Islet precursor cell (in vitro differentiated cells): ENCODE measurements at regions not wholly inside any gene's neighbourhood (a gene's known extent, or its start where the extent isn't known, plus 50 kb on each side); places are given as distances from the start of the nearest gene placed in this dataset.

Experiments used
- DNase-seq: peaks from one replicate; pipeline ENCODE4 v3.0.0-alpha.2; 2018

DNA sequence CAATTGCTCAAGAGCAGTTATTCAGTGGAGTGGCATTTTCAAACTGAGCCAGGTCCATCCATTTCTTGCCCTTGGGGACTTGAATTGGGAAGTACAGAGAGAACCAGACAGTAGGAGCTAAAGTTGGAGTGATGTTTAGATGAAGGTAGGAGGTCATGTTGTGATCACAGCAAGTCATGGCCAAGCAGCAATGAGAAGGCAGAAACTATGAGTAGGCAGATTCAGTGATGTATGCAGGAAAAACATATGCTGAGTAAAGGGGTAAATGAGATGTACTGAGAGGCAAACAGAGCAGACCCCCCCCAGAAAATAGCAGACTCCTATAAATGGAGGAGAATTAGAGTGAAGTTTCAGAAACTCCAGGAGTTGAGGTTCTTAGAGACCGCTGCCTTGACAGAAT, 95.8 kb downstream of the PERP start:
- no peak for DNase-seq

GRCh38 chr6:138012682-138013081, 94.5 kb downstream of the PERP start:
- DNase-seq, result no peak

DNA sequence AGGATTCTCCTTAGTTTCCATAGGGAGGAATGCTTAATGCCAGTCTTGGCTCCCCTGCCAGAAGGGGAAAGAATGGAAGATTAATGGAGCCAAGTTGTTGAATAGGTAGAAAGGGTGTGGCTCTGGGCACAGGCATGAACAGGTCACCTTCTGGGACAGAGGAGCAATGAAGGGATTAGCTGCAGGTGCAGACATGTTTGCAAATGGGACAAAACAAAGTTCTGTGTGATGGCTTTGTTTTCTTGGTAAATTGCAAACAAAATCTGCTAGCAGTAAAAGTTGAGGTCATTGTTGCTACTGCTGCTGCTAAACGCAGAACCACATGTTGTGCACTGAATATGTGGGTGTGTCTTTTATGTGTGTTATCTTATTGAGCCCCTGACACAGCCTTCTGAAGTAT, 93.3 kb downstream of the PERP start:
- DNase-seq, result no peak

GRCh38 chr6:138017166-138017757, 90.0 kb downstream of the PERP start:
- DNase-seq, result no peak

GRCh38 chr6:138018297-138018696, 88.9 kb downstream of the PERP start:
- DNase-seq, result no peak

DNA sequence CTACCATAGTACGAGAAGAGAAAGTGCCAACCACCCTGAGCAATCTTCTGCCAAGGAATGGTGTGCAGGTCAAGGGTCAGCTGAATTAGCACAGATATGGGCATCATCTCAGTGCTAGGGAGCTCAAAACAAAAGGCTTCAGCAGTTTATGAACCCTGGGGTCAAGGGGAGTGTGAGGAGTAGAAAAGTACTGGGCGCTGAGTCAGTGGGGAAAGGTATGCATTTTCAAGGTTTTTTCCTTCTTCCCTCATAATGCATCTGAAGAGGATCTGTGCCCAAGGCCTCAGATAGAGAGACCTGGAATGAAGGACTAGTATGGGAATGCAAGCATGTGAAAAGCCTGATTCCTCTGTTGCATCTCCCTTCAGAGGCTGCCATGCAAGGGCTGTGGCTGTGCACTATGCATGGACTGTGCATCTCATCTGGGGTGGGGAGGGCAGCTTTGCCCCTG, 81.7 kb downstream of the PERP start:
- no peak for DNase-seq

DNA sequence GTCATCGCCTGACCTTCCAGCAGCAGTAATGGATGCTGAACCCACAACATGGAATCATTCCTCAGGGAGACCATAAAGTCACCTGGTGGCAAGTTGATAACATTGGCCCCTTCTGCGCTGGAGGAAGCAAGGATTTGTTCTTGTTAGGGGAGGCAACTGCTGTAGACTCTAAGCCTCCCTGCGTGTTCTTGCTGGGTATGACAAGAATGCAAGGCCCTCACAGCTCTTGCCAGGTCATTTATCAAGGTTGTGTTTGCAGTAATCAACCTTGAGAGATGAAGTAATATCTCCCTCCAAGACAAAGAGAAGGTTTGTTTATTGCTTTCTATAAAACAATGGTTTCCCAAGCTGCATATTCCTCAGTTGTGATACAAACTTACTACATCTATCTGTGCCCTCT, 80.9 kb downstream of the PERP start:
- no peak for DNase-seq

DNA sequence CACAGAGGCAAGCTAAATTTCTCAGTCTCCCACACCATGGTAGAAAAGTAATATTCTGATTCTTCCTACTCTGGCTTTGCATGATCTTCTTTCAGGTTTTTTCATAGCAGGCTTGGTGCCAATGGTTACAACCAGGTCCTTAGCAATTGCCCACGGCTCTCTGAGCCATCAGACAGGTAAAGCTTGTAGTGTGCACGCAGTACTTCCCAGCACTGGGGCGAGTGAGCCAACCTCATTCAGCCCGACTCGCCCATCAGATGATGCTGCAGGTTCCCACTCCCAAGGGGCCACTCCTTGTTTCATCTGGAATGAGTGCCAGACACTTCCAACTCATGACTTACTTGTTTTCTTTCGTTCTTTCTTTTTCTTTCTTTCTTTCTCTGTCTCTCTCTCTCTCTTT, 78.3 kb downstream of the PERP start:
- DNase-seq, result no peak

GRCh38 chr6:138030872-138031271, 76.3 kb downstream of the PERP start:
- no peak for DNase-seq

- DNase-seq, result no peak
These were observed 75.8 kb downstream of the PERP start for GRCh38 chr6:138031417-138031816.

DNA sequence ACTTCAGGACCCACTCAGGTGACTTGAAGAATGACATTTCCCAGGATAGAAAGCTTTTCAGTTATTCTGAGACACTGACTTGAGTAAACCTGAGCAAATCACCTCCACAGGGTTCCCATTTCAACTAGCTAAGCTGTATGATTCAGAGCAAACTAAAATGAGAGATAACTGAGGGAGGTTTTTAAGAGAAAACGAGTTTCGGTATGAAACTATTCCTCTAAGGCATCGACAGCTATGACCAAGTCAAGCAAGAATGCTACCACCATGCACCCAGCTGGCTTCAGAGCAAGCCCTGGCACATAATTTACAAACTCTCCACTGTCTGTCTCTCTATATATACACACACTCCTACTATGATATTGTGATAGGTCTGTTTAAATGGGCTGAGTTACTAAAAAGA, 75.4 kb downstream of the PERP start:
- DNase-seq, result no peak

GRCh38 chr6:138032571-138032970, 74.6 kb downstream of the PERP start:
- no peak for DNase-seq

- no peak for DNase-seq
These were observed 73.0 kb downstream of the PERP start for GRCh38 chr6:138034229-138034628.

GRCh38 chr6:138035070-138035469, 72.1 kb downstream of the PERP start:
- DNase-seq, result no peak

- DNase-seq, result no peak
These were observed 71.1 kb downstream of the PERP start for GRCh38 chr6:138036111-138036510.

DNA sequence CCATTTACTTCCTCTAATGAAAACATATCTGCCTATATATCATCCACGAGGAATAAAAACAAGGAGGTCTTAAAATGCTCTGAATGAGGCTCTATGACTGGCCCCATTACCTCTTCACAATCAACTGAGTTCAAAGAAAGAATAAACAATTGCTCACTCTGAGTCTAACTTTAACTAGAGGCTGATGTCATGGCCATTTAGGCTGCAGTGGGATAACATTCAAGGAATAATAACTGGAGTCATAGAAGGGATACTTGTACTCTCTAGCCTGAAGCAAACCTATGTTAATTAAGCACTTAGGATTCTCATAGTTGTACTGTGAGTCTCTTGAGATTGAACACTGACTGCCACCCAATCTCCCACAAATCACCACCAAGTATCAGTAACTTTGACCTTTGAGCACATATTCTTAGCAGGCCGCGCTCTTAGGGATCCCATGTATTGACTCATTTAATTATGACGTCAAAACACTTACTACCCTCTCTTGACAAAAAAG, 70.2 kb downstream of the PERP start:
- DNase-seq, result no peak

GRCh38 chr6:138038142-138038870, 68.9 kb downstream of the PERP start:
- no peak for DNase-seq
